HFFc6 (cell line): ENCODE measurements at regions not wholly inside any gene's neighbourhood (a gene's known extent, or its start where the extent isn't known, plus 50 kb on each side); places are given as distances from the start of the nearest gene placed in this dataset.
A peak's percentile ranks its signal among the peaks of the same experiment; 100 is the strongest.

Experiments
- DNase-seq: peaks from one replicate; pipeline ENCODE4 v3.0.0-alpha.2; 2018
- H3K27ac Mint-ChIP-seq: 2 replicates; pipeline ENCODE4 v1.8.0; 2020; ENCODE audit warnings: mild to moderate bottlenecking, mixed read lengths
- H3K27me3 Mint-ChIP-seq: 2 replicates; pipeline ENCODE4 v1.8.0; 2021; ENCODE audit warnings: mild to moderate bottlenecking, moderate library complexity, mixed read lengths; ENCODE audit not compliant: insufficient read depth
- H3K36me3 Mint-ChIP-seq: 2 replicates; pipeline ENCODE4 v1.8.0; 2021; ENCODE audit warnings: low read depth, mixed read lengths
- H3K4me1 Mint-ChIP-seq: 2 replicates; pipeline ENCODE4 v1.8.0; 2020; ENCODE audit warnings: low read depth, mixed read lengths
- H3K4me3 Mint-ChIP-seq: 2 replicates; pipeline ENCODE4 v1.8.0; 2020; ENCODE audit warnings: mild to moderate bottlenecking, moderate library complexity, mixed read lengths
- H3K9me3 Mint-ChIP-seq: 2 replicates; pipeline ENCODE4 v1.8.0; 2020; ENCODE audit warnings: mild to moderate bottlenecking, mixed read lengths
- CTCF ChIP-seq: fragments of 200-600 bp; sonication (generic); IDR thresholded peaks from 2 replicates; pipeline ENCODE4 v1.5.0; 2021; ENCODE audit warnings: antibody characterized with exemption, mild to moderate bottlenecking

GRCh38 chr5:10836986-10837385 is 76.0 kb upstream of the DAP start:
- Mint-ChIP-seq H3K27me3 (no peaks in the 10 kb centered on the region), H3K4me1 (peaks cover 48% of the 10 kb centered on the region), H3K9me3 (no peaks in the 10 kb centered on the region), H3K27ac (peak overlapping the region; percentile 29; the same call in 1 of the 2 replicates), H3K4me3 (no peak overlapping the region), H3K36me3 (no peaks in the 10 kb centered on the region)
- peak; percentile 61 for DNase-seq
- TF ChIP-seq CTCF: no peak

GRCh38 chr5:10834695-10835094 is 73.7 kb upstream of the DAP start:
- peaks cover 3% of the 10 kb centered on the region; the same call in 1 of the 2 replicates for H3K27me3 Mint-ChIP-seq
- no peaks in the 10 kb centered on the region for H3K36me3 Mint-ChIP-seq
- H3K9me3 Mint-ChIP-seq: no peaks in the 10 kb centered on the region
- H3K4me3 Mint-ChIP-seq: no peak overlapping the region
- TF ChIP-seq CTCF: no peak
- peaks cover 60% of the 10 kb centered on the region for H3K4me1 Mint-ChIP-seq
- DNase-seq: no peak
- H3K27ac Mint-ChIP-seq: no peak overlapping the region

GRCh38 chr5:10832987-10833386 is 72.0 kb upstream of the DAP start:
- Mint-ChIP-seq H3K9me3 (no peaks in the 10 kb centered on the region), H3K36me3 (no peaks in the 10 kb centered on the region), H3K27me3 (peaks cover 3% of the 10 kb centered on the region; the same call in 1 of the 2 replicates), H3K4me1 (peaks cover 65% of the 10 kb centered on the region), H3K4me3 (no peak overlapping the region), H3K27ac (peak overlapping the region; percentile 51; the same call in 1 of the 2 replicates)
- no peak for DNase-seq
- TF ChIP-seq CTCF: no peak

- H3K4me1 Mint-ChIP-seq: peaks cover 65% of the 10 kb centered on the region
- no peak for DNase-seq
- no peaks in the 10 kb centered on the region for H3K36me3 Mint-ChIP-seq
- no peak for TF ChIP-seq CTCF
- peaks cover 3% of the 10 kb centered on the region; the same call in 1 of the 2 replicates for H3K27me3 Mint-ChIP-seq
- H3K9me3 Mint-ChIP-seq: no peaks in the 10 kb centered on the region
- peak overlapping the region; percentile 54 for H3K27ac Mint-ChIP-seq
- H3K4me3 Mint-ChIP-seq: 0 out of 2 replicates have a peak overlapping the region, but pooled peaks have one; percentile 15
Measured at GRCh38 chr5:10832421-10832820, 71.4 kb upstream of the DAP start.

- H3K9me3 Mint-ChIP-seq: no peaks in the 10 kb centered on the region
- H3K4me3 Mint-ChIP-seq: peak overlapping the region; percentile 79
- peaks cover 3% of the 10 kb centered on the region; the same call in 1 of the 2 replicates for H3K27me3 Mint-ChIP-seq
- H3K27ac Mint-ChIP-seq: peak overlapping the region; percentile 90
- DNase-seq: peak; percentile 89
- TF ChIP-seq CTCF: no peak
- no peaks in the 10 kb centered on the region for H3K36me3 Mint-ChIP-seq
- peaks cover 61% of the 10 kb centered on the region for H3K4me1 Mint-ChIP-seq
Measured at GRCh38 chr5:10831419-10831818, 70.4 kb upstream of the DAP start.

GRCh38 chr5:10828241-10828640 is 67.2 kb upstream of the DAP start:
- peak overlapping the region; percentile 38 for H3K27ac Mint-ChIP-seq
- H3K4me3 Mint-ChIP-seq: peak overlapping the region; percentile 31; the same call in 1 of the 2 replicates
- no peaks in the 10 kb centered on the region for H3K36me3 Mint-ChIP-seq
- TF ChIP-seq CTCF: no peak
- H3K9me3 Mint-ChIP-seq: no peaks in the 10 kb centered on the region
- H3K27me3 Mint-ChIP-seq: peaks cover 3% of the 10 kb centered on the region
- DNase-seq: peak; percentile 47
- H3K4me1 Mint-ChIP-seq: peaks cover 55% of the 10 kb centered on the region
